Gastrocnemius medialis (tissue), 4 donors: ENCODE measurements at regions not wholly inside any gene's neighbourhood (a gene's known extent, or its start where the extent isn't known, plus 50 kb on each side); places are given as distances from the start of the nearest gene placed in this dataset.

ENCODE experiments used
- ATAC-seq, 2 donors: fragments of 150-250 bp; one replicate each; pipeline ENCODE4 v1.9.1; 2016
- DNase-seq, 2 donors: peaks; one replicate each; pipeline ENCODE4 v3.0.0-alpha.2; 2019
- H3K27ac ChIP-seq, 4 donors: fragments of 200-600 bp; sonication (generic); 1 replicate in 1 of 4; 2 replicates in 3 of 4; pipeline ENCODE4 v1.5.1; 2016 to 2018; ENCODE audit warnings: mild to moderate bottlenecking in 2 of 4, moderate library complexity in 1 of 4
- H3K27me3 ChIP-seq, 3 donors: fragments of 200-600 bp; sonication (generic) in 2 of 3; 1 replicate in 1 of 3; 2 replicates in 2 of 3; pipeline versions ENCODE4 v1.5.1 to v1.6.0; 2016 to 2019; ENCODE audit warnings: mild to moderate bottlenecking in 1 of 3, moderate library complexity in 1 of 3
- H3K36me3 ChIP-seq, 2 donors: fragments of 200-600 bp; sonication (generic) in 1 of 2; one replicate each; pipeline ENCODE4 v1.5.1; 2017 to 2018
- H3K4me1 ChIP-seq, 2 donors: fragments of 200-600 bp; sonication (generic) in 1 of 2; one replicate each; pipeline ENCODE4 v1.5.1; 2016 to 2017; ENCODE audit warnings: mild to moderate bottlenecking in 2 of 2
- H3K4me3 ChIP-seq, 4 donors: fragments of 200-600 bp; sonication (generic) in 3 of 4; 1 replicate in 1 of 4; 2 replicates in 3 of 4; pipeline ENCODE4 v1.5.1; 2016 to 2019; ENCODE audit warnings: mild to moderate bottlenecking in 2 of 4
- H3K9me3 ChIP-seq, 3 donors: fragments of 200-600 bp; sonication (generic) in 2 of 3; 1 replicate in 1 of 3; 2 replicates in 2 of 3; pipeline ENCODE4 v1.5.1; 2016 to 2019
- CTCF ChIP-seq, 5 experiments: fragments of 450-650 bp in 3 of 5; fragments of 200-600 bp in 2 of 5; sonication (generic) in 2 of 5; IDR thresholded peaks in 4 of 5; conservative IDR thresholded peaks in 1 of 5; 1 replicate in 4 of 5; 2 replicates in 1 of 5; pipeline ENCODE4 v1.5.1; 2016 to 2019; ENCODE audit warnings: antibody characterized with exemption in 5 of 5, mild to moderate bottlenecking in 3 of 5, moderate library complexity in 3 of 5
- POLR2A ChIP-seq, 2 donors: fragments of 450-650 bp; IDR thresholded peaks; one replicate each; pipeline ENCODE4 v1.6.1; 2017; ENCODE audit warnings: antibody characterized with exemption in 2 of 2, mild to moderate bottlenecking in 2 of 2, moderate library complexity in 2 of 2
- in situ Hi-C, 4 donors: fragments of 200-750 bp; cut with MboI; loops; one replicate each; pipeline versions ENCODE4 v1.15.0 to v1.8.0; 2017; ENCODE audit warnings: low sequenced_read_pairs in 4 of 4
- intact Hi-C: fragments of 100-400 bp; cut with DNase I; formaldehyde crosslinking; loops from one replicate; pipeline ENCODE4 v1.15.1; 2023; ENCODE audit warnings: low total_unique reads

GRCh38 chr1:208557046-208557722 is 313.0 kb upstream of the PLXNA2 start:
- Histone ChIP-seq H3K4me3 (no peak overlapping the region), H3K27me3 (no peaks in the 10 kb centered on the region), H3K9me3 (no peaks in the 10 kb centered on the region), H3K27ac (no peak overlapping the region), H3K4me1 (no peaks in the 10 kb centered on the region), H3K36me3 (no peaks in the 10 kb centered on the region)
- intact Hi-C loops (no loop called here), in situ Hi-C loops (no loop called here)
- TF ChIP-seq POLR2A (IDR thresholded peaks at IDR 0.05) = no peak
- no peak for TF ChIP-seq CTCF (IDR thresholded peaks at IDR 0.05 in 4 of 5, conservative IDR thresholded peaks at IDR 0.05 in 1 of 5)
- no peak for ATAC-seq
- DNase-seq = no peak

- no peak overlapping the region for H3K4me3 ChIP-seq
- in situ Hi-C loops (no loop called here), intact Hi-C loops (no loop called here)
- no peaks in the 10 kb centered on the region for H3K27me3 ChIP-seq
- no peaks in the 10 kb centered on the region for H3K36me3 ChIP-seq
- ATAC-seq (no peak), DNase-seq (no peak)
- no peak overlapping the region for H3K27ac ChIP-seq
- no peaks in the 10 kb centered on the region for H3K9me3 ChIP-seq
- H3K4me1 ChIP-seq = no peaks in the 10 kb centered on the region
- TF ChIP-seq CTCF (IDR thresholded peaks at IDR 0.05 in 4 of 5, conservative IDR thresholded peaks at IDR 0.05 in 1 of 5) = no peak
- TF ChIP-seq POLR2A (IDR thresholded peaks at IDR 0.05) = no peak
Observed at GRCh38 chr1:208557723-208558094, 313.5 kb upstream of the PLXNA2 start.

GRCh38 chr1:208559597-208560329 is 315.6 kb upstream of the PLXNA2 start:
- in situ Hi-C loops = no loop called here

GRCh38 chr1:208562151-208562960 is 318.2 kb upstream of the PLXNA2 start:
- H3K9me3 ChIP-seq = no peaks in the 10 kb centered on the region
- in situ Hi-C loops = no loop called here
- ATAC-seq (no peak), DNase-seq (no peak)
- H3K27me3 ChIP-seq = no peaks in the 10 kb centered on the region
- no peak overlapping the region for H3K27ac ChIP-seq
- TF ChIP-seq POLR2A (IDR thresholded peaks at IDR 0.05) (no peak), CTCF (IDR thresholded peaks at IDR 0.05 in 4 of 5, conservative IDR thresholded peaks at IDR 0.05 in 1 of 5) (no peak)
- H3K4me3 ChIP-seq = no peak overlapping the region
- H3K36me3 ChIP-seq = no peaks in the 10 kb centered on the region
- H3K4me1 ChIP-seq = no peaks in the 10 kb centered on the region
- intact Hi-C loops = no loop called here

More at GRCh38 chr1:208559597-208560329, 315.6 kb upstream of the PLXNA2 start:
- H3K4me1 ChIP-seq = no peaks in the 10 kb centered on the region
- no peaks in the 10 kb centered on the region for H3K9me3 ChIP-seq
- DNase-seq = no peak
- H3K27ac ChIP-seq = no peak overlapping the region
- TF ChIP-seq CTCF (IDR thresholded peaks at IDR 0.05 in 4 of 5, conservative IDR thresholded peaks at IDR 0.05 in 1 of 5) (no peak), POLR2A (IDR thresholded peaks at IDR 0.05) (no peak)
- H3K36me3 ChIP-seq = no peaks in the 10 kb centered on the region
- intact Hi-C loops = no loop called here
- H3K4me3 ChIP-seq = no peak overlapping the region
- H3K27me3 ChIP-seq = no peaks in the 10 kb centered on the region
- ATAC-seq = no peak
